Common myeloid progenitor, CD34-positive (primary cell): ENCODE measurements at regions not wholly inside any gene's neighbourhood (a gene's known extent, or its start where the extent isn't known, plus 50 kb on each side); places are given as distances from the start of the nearest gene placed in this dataset.

Experiments
- CTCF ChIA-PET: fragments of 350-600 bp; sonication (Branson Sonifier 250); formaldehyde crosslinking; loops from one replicate; lab custom pipeline; 2021; ENCODE audit warnings: antibody characterized with exemption; lab: Charles Lee
- POLR2A ChIA-PET: fragments of 350-600 bp; sonication (Branson Sonifier 250); formaldehyde crosslinking; loops from one replicate; lab custom pipeline; 2021; ENCODE audit warnings: antibody characterized with exemption; lab: Charles Lee
- DNase-seq, 3 donors: peaks; one replicate each; pipeline versions ENCODE4 v3.0.0 to v3.0.0-alpha.2; 2013
- H3K27ac ChIP-seq, 2 experiments: 1 replicate in 1 of 2; 2 replicates in 1 of 2; pipeline ENCODE4 v1.7.0; 2013; ENCODE audit warnings: inconsistent platforms in 2 of 2, low read length in 2 of 2, mild to moderate bottlenecking in 2 of 2, low read depth in 1 of 2, moderate library complexity in 1 of 2; ENCODE audit not compliant: severe bottlenecking in 2 of 2, insufficient read depth in 1 of 2, poor library complexity in 1 of 2
- H3K27me3 ChIP-seq, 5 experiments: replicated peaks in 2 of 5; 1 replicate in 3 of 5; 2 replicates in 2 of 5; pipeline versions ENCODE4 v1.6.1 to v1.7.0; 2013; ENCODE audit warnings: low read length in 4 of 5, mild to moderate bottlenecking in 2 of 5, moderate library complexity in 2 of 5, inconsistent platforms in 1 of 5; ENCODE audit not compliant: insufficient read depth in 5 of 5, control insufficient read depth in 4 of 5
- H3K36me3 ChIP-seq, 4 experiments: 1 replicate in 2 of 4; 2 replicates in 2 of 4; pipeline versions ENCODE4 v1.6.1 to v1.7.0; 2013; ENCODE audit warnings: low read length in 3 of 4, control low read depth in 1 of 4, mild to moderate bottlenecking in 1 of 4; ENCODE audit not compliant: control insufficient read depth in 4 of 4, insufficient read depth in 4 of 4
- H3K4me1 ChIP-seq, 4 experiments: 1 replicate in 3 of 4; 2 replicates in 1 of 4; pipeline versions ENCODE4 v1.6.1 to v1.7.1; 2013; ENCODE audit warnings: low read length in 3 of 4, mild to moderate bottlenecking in 3 of 4, control low read depth in 1 of 4, inconsistent platforms in 1 of 4, moderate library complexity in 1 of 4; ENCODE audit not compliant: control insufficient read depth in 4 of 4, insufficient read depth in 4 of 4; ENCODE audit errors: control extremely low read depth in 1 of 4
- H3K4me3 ChIP-seq, 7 experiments: 1 replicate in 4 of 7; 2 replicates in 3 of 7; pipeline versions ENCODE4 v1.5.1 to v1.7.0; 2013; ENCODE audit warnings: mild to moderate bottlenecking in 7 of 7, low read length in 6 of 7, moderate library complexity in 6 of 7, inconsistent platforms in 2 of 7, low read depth in 2 of 7, control low read depth in 1 of 7; ENCODE audit not compliant: insufficient read depth in 4 of 7, control insufficient read depth in 1 of 7; ENCODE audit errors: extremely low read depth in 1 of 7
- H3K9me3 ChIP-seq, 5 experiments: 1 replicate in 4 of 5; 2 replicates in 1 of 5; pipeline versions ENCODE4 v1.6.1 to v1.7.1; 2013; ENCODE audit warnings: low read length in 4 of 5, mild to moderate bottlenecking in 2 of 5, inconsistent platforms in 1 of 5, low read depth in 1 of 5, moderate library complexity in 1 of 5; ENCODE audit not compliant: control insufficient read depth in 4 of 5, insufficient read depth in 2 of 5; ENCODE audit errors: control extremely low read depth in 1 of 5
- WGBS: methylation state at CpG from one replicate; pipeline ENCODE4 v1.1.5; 2013; ENCODE audit not compliant: insufficient coverage; 5-methylcytosine and 5-hydroxymethylcytosine counted together

DNA sequence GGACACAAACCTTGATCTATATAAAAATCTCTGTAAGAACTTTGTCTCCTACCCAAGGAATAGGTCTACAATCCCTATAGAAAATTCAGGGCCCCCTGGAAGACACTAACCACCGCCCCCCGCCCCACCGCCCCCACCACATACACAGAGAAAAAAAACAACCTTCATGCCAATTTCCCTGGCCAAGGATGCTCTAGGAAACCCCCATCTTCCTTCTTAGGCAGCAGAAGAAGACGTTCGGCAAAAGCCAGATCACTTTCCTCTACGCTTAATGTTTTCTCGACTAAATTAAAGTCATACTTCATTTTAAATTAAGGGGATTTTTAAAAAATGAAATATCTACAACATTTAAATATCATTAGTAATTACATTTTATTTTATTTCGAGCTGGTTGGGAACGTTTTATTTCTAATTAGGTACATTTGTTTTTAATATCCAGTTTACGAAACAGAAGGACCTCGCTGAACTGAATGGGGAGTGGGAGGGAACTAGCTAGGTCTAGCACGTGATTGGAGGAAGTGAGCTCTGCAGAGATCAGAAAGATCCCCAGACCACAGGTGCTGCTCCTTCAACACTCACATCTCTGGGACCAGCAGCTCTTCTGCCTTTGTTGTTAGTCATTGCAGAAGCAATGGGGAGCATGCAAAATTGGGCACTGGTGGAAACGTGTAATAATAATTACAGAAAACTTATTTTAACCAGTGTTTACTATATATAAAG is 472.3 kb downstream of the MN1 start:
- ChIA-PET CTCF (interaction anchor here (1.0 kb wide), 1 partner anchor 11 kb away, joined by 5 read pairs; no protein-coding TSS in a partner anchor), POLR2A (interaction anchor here (0.6 kb wide), 1 partner anchor 201 kb away, joined by 3 read pairs; no protein-coding TSS in a partner anchor)
- Histone ChIP-seq H3K9me3 (peaks cover 0 to 2% (median 0%) of the 10 kb centered on the region in 5 experiments), H3K27me3 (peaks cover 0 to 9% (median 0%) of the 10 kb centered on the region in 5 experiments), H3K36me3 (no peaks in the 10 kb centered on the region), H3K4me1 (peaks cover 0 to 14% (median 8%) of the 10 kb centered on the region in 4 experiments), H3K27ac (no peak overlapping the region), H3K4me3 (peak overlapping the region in 1 of 7 experiments; percentile 31)
- peak; percentile 45 to 88 (median 81) for DNase-seq
- 11% methylated on average over 3 of the region's 13 CpGs for WGBS

DNA sequence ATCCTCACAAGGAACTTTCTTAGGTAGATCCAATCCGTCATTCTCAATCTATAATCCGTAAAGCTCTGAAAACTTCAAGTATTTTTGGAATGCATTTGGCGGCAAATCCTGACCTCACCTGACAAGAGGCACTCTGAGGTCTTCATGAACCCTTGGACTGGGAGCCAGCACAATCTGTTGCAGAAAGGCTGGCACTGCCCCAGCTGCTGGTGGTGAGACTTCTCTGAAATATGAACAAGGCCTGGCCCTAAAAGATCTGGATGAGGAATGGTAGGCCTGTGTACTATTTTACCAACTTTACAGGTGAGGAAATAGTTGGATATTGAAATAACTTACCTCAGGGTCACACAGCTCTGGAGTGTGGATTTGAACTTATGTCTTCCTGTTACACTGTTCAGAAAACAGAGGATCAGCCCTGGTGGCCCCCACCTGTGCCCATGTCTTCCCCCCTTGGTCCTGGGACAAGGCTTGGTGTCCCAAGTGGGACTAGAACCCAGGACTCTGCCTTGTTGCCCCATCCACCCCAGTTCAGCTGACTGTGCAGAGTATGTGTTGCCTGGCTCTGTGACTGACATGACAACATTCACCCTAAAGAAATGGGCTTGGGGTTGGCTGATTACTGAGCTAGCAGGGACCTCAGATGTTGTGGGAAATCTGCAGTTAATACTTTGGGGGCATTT is 471.4 kb downstream of the MN1 start:
- Histone ChIP-seq H3K9me3 (peaks cover 0 to 2% (median 0%) of the 10 kb centered on the region in 5 experiments), H3K27ac (no peak overlapping the region), H3K27me3 (peaks cover 0 to 9% (median 0%) of the 10 kb centered on the region in 5 experiments), H3K4me3 (no peak overlapping the region), H3K36me3 (no peaks in the 10 kb centered on the region), H3K4me1 (peaks cover 0 to 14% (median 8%) of the 10 kb centered on the region in 4 experiments)
- 94% methylated on average over 3 of the region's 3 CpGs for WGBS
- DNase-seq: no peak
- CTCF ChIA-PET: interaction anchor here (1.0 kb wide), 1 partner anchor 12 kb away, joined by 5 read pairs; no protein-coding TSS in a partner anchor
- POLR2A ChIA-PET: interaction anchor here (0.6 kb wide), 1 partner anchor 200 kb away, joined by 3 read pairs; no protein-coding TSS in a partner anchor

DNA sequence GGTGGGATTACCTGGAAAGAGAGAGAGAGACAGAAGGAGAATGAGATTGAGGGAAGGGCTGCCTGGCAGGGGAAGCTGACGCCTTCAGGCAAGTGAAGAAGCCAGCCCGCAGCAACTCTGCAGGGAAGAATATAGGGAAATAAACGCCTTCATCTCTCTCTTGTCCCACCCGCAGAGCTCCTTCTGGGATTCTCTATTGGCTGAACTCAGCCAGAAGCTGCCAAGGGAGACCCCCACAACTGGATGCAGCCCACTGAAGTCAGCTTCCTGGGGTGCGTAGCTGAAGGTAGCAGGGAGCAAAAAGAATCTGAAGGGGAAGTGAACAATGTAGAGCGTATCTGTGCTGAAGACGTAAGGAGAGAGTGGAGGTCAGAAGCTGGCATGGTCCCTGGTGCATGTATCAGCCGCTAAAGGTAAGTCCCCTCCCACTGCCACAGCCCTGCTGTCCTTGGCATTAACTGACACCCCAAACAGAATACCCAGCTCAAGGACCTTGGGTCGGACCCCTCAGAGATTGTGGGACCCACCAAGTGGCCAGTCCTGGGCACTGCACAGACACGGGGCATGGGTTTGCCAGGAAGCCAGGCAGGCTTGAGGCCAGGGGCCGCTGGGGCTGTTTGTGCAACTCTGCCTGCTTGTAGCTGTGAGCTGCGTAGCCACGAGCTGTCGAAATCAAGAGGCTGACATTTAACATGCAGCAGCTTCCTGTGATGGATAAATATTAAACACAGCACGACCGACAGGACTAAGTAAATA is 469.9 kb downstream of the MN1 start:
- H3K27me3 ChIP-seq: peaks cover 0 to 9% (median 0%) of the 10 kb centered on the region in 5 experiments
- peak; percentile 44 to 84 (median 67) for DNase-seq
- 21% methylated on average over 13 of the region's 16 CpGs for WGBS
- no peak overlapping the region for H3K27ac ChIP-seq
- H3K36me3 ChIP-seq: no peaks in the 10 kb centered on the region
- peaks cover 0 to 14% (median 8%) of the 10 kb centered on the region in 4 experiments for H3K4me1 ChIP-seq
- ChIA-PET CTCF (interaction anchor here (0.7 to 1.2 kb wide), 2 partner anchors 13 to 68 kb away, joined by 3 to 7 read pairs; no protein-coding TSS in a partner anchor), POLR2A (no interaction called here)
- peaks cover 0 to 2% (median 0%) of the 10 kb centered on the region in 5 experiments for H3K9me3 ChIP-seq
- peak overlapping the region in 3 of 7 experiments; percentile 40 to 61 (median 40) for H3K4me3 ChIP-seq

DNA sequence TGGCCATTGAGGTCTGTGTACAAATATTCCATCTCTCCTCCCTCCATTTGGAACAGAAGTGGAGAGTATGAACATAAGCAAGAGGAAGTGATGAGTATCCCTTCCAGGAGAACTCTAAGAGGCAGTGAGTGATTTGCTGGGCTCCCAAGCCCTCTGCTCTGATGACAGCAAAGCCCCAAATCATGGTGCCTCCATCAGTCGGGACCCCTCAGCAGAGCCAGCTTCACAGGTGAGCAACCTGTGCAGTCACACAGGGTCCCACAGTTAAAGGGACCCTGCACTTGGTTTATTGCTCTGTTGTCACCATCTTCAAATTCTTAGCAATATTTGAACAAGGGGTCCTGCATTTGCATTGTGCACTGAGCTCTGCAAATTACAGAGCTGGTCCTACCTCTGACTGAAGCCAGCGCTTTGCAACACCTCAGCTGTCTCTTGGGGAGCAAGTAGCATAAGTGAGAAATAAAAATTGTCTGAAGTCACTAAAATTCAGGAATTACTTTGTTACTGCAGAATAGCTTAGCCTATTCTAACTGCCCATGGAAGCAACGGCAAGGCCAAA is 466.4 kb downstream of the MN1 start:
- Histone ChIP-seq H3K9me3 (peaks cover 0 to 2% (median 0%) of the 10 kb centered on the region in 5 experiments), H3K4me3 (no peak overlapping the region), H3K36me3 (no peaks in the 10 kb centered on the region), H3K27ac (no peak overlapping the region), H3K27me3 (peaks cover 0 to 4% (median 0%) of the 10 kb centered on the region in 5 experiments), H3K4me1 (peaks cover 0 to 10% (median 4%) of the 10 kb centered on the region in 4 experiments)
- ChIA-PET POLR2A (no interaction called here), CTCF (interaction anchor here (0.6 kb wide), 1 partner anchor 8 kb away, joined by 3 read pairs; no protein-coding TSS in a partner anchor)
- no peak for DNase-seq
- 97% methylated on average over 2 of the region's 3 CpGs for WGBS

DNA sequence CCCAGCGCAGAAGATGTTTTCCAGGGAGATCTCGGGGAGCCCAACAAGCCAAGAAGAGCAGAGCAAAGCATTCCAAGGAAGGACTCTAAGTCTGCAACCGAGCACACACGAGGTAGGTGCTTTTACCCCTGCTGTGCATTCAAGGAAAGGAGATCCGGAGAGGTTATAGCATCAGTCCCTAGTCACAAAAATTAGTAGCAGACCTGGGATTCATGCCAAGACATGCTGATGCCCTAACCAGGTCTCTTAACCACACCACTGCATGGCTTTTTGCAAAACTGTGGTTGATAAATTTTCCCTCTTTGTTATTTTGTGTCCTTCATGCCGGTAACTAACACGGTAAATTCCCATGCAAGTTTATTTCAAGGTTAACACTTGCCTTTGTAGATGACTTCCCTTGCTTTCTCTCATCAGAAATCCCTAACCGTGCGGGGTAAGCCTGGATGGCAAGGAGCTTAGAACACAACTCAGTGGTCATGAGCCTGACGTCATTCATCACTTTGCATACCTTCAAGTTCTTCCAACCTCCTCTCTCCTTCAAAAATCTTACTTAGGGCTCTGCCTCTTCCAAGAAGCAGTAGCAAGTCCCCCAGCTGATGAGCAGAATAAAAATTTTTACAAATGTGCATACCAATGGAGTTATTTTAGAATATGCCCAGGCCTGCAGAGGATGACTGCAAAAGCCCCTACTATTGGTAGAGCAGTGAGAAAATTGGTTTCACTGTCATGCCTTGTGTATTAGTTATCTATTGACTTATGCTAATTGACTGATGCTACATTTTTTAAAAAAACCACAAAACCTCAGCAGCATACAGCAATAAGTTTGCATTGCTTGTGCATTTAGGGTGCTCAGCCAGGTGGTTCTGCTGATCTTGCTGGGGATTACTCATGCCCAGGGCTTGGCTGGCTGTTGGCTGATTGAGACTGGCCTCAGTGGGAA is 465.1 kb downstream of the MN1 start:
- ChIA-PET CTCF (no interaction called here), POLR2A (no interaction called here)
- no peak for DNase-seq
- H3K9me3 ChIP-seq: peaks cover 0 to 2% (median 0%) of the 10 kb centered on the region in 5 experiments
- peaks cover 0 to 10% (median 4%) of the 10 kb centered on the region in 4 experiments for H3K4me1 ChIP-seq
- no peak overlapping the region for H3K27ac ChIP-seq
- no peak overlapping the region for H3K4me3 ChIP-seq
- no peaks in the 10 kb centered on the region for H3K27me3 ChIP-seq
- 91% methylated on average over 8 of the region's 10 CpGs for WGBS
- H3K36me3 ChIP-seq: no peaks in the 10 kb centered on the region

DNA sequence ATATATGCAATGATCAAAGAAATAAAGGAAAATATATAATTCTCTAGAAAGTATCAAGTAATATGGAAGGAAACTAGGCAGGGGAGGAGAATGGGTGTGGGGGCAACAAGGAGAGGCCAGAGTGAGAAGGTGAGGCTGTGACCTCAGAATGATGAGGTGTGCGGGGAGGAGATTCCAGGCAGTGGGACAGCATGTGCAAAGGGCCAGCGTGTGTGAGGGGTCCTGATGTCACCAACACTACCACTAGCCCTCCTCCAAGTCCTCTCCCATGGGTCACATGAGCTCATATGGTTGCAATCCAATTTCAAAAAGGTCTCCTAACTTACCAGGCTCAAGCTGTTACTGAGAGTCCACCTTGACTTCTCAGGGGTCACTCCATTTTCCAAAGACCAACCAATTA is 463.9 kb downstream of the MN1 start:
- no peak overlapping the region for H3K4me3 ChIP-seq
- H3K27me3 ChIP-seq: no peaks in the 10 kb centered on the region
- POLR2A ChIA-PET: no interaction called here
- H3K27ac ChIP-seq: no peak overlapping the region
- H3K4me1 ChIP-seq: no peaks in the 10 kb centered on the region
- no peak for DNase-seq
- CTCF ChIA-PET: no interaction called here
- H3K9me3 ChIP-seq: peaks cover 0 to 7% (median 2%) of the 10 kb centered on the region in 5 experiments
- 100% methylated on average over 1 of the region's 2 CpGs for WGBS
- no peaks in the 10 kb centered on the region for H3K36me3 ChIP-seq
